ENCODE measurements at regions not wholly inside any gene's neighbourhood (a gene's known extent, or its start where the extent isn't known, plus 50 kb on each side); places are given as distances from the start of the nearest gene placed in this dataset.

- BruUV-seq (replicated peaks): no TSS peak
- Histone ChIP-seq H4K20me1 (replicated peaks; ENCODE audit: control insufficient read depth, extremely low read depth, insufficient read depth, low read length) (no peaks in the 10 kb centered on the region), H3K4me1 (ENCODE audit: control insufficient read depth, extremely low read depth, insufficient read depth, low read length) (no peaks in the 10 kb centered on the region), H3K9ac (replicated peaks; ENCODE audit: extremely low read depth, insufficient read depth, low read length) (no peak overlapping the region), H3K79me2 (ENCODE audit: control insufficient read depth, insufficient read depth, low read length) (no peaks in the 10 kb centered on the region), H3K27me3 (ENCODE audit: control insufficient read depth in 2 of 2, insufficient read depth in 2 of 2, low read length in 2 of 2) (no peaks in the 10 kb centered on the region), H2AFZ (ENCODE audit: low read depth, low read length) (no peak overlapping the region), H3K9me1 (replicated peaks; ENCODE audit: control insufficient read depth, extremely low read depth, insufficient read depth, low read length) (no peaks in the 10 kb centered on the region), H3K27ac (ENCODE audit: insufficient read depth, low read depth, low read length) (no peak overlapping the region), H3K4me2 (ENCODE audit: insufficient read depth, low read length) (no peak overlapping the region), H3K4me3 (replicated peaks in 1 of 3; ENCODE audit: insufficient read depth in 1 of 3, low read depth in 1 of 3, low read length in 3 of 3) (no peak overlapping the region), H3K36me3 (ENCODE audit: control insufficient read depth in 2 of 2, extremely low read depth in 1 of 2, insufficient read depth in 2 of 2, low read length in 2 of 2) (no peaks in the 10 kb centered on the region), H3K9me3 (replicated peaks; ENCODE audit: control insufficient read depth, insufficient read depth, low read length) (no peaks in the 10 kb centered on the region)
- DNase-seq (ENCODE audit: low read depth, low spot score): no peak
- ChIA-PET POLR2A (no interaction called here), CTCF (no interaction called here)
- no peak for FAIRE-seq
- dilution Hi-C loops (cut with MboI; ENCODE audit: extremely low pct_ligation_motif_present, low sequenced_read_pairs): no loop called here
- intact Hi-C loops (cut with micrococcal nuclease): no loop called here
- TF ChIP-seq EZH2 (IDR thresholded peaks at IDR 0.05; ENCODE audit: borderline replicate concordance, low read depth, low read length, severe bottlenecking) (no peak), GATA2 (IDR thresholded peaks at IDR 0.05; ENCODE audit: insufficient read depth, insufficient read length, low read depth, low read length) (no peak)
Observed at GRCh38 chr4:83894831-83895230, 358.9 kb downstream of the GPAT3 start.

- H3K36me3 ChIP-seq (ENCODE audit: control insufficient read depth in 2 of 2, extremely low read depth in 1 of 2, insufficient read depth in 2 of 2, low read length in 2 of 2): no peaks in the 10 kb centered on the region
- no peaks in the 10 kb centered on the region for H3K27me3 ChIP-seq (ENCODE audit: control insufficient read depth in 2 of 2, insufficient read depth in 2 of 2, low read length in 2 of 2)
- no peaks in the 10 kb centered on the region for H3K9me1 ChIP-seq (replicated peaks; ENCODE audit: control insufficient read depth, extremely low read depth, insufficient read depth, low read length)
- no peaks in the 10 kb centered on the region for H3K79me2 ChIP-seq (ENCODE audit: control insufficient read depth, insufficient read depth, low read length)
- DNase-seq (ENCODE audit: low read depth, low spot score) (no peak), FAIRE-seq (no peak)
- POLR2A ChIA-PET: no interaction called here
- TF ChIP-seq FOS (IDR thresholded peaks at IDR 0.05; ENCODE audit: borderline replicate concordance, insufficient read depth, low read length): no peak
- no peak for TF ChIP-seq EZH2 (IDR thresholded peaks at IDR 0.05; ENCODE audit: borderline replicate concordance, low read depth, low read length, severe bottlenecking)
- no peak for TF ChIP-seq POLR2A (IDR thresholded peaks at IDR 0.05; ENCODE audit: low read depth, low read length)
- TF ChIP-seq POLR2AphosphoS5 (IDR thresholded peaks at IDR 0.05; ENCODE audit: insufficient read depth, low read depth, low read length): no peak
- TF ChIP-seq JUN (IDR thresholded peaks at IDR 0.05; ENCODE audit: borderline replicate concordance, insufficient read depth, insufficient read length, low read depth): no peak
- no peak for TF ChIP-seq CTCF (IDR thresholded peaks at IDR 0.05; ENCODE audit: extremely low read depth in 1 of 2, insufficient read depth in 1 of 2, low read depth in 1 of 2, low read length in 2 of 2)
- TF ChIP-seq MAX (IDR thresholded peaks at IDR 0.05; ENCODE audit: insufficient read depth, insufficient read length): no peak
- no peak for TF ChIP-seq MYC (IDR thresholded peaks at IDR 0.05; ENCODE audit: low read depth, low read length)
- no peak for TF ChIP-seq GATA2 (IDR thresholded peaks at IDR 0.05; ENCODE audit: insufficient read depth, insufficient read length, low read depth, low read length)
- no TSS peak for BruUV-seq (replicated peaks)
- dilution Hi-C loops (cut with MboI; ENCODE audit: extremely low pct_ligation_motif_present, low sequenced_read_pairs) (no loop called here), intact Hi-C loops (cut with micrococcal nuclease) (no loop called here)
- CTCF ChIA-PET: no interaction called here
- H3K4me3 ChIP-seq (replicated peaks in 1 of 3; ENCODE audit: insufficient read depth in 1 of 3, low read depth in 1 of 3, low read length in 3 of 3): no peak overlapping the region
- no peaks in the 10 kb centered on the region for H3K9me3 ChIP-seq (replicated peaks; ENCODE audit: control insufficient read depth, insufficient read depth, low read length)
- H3K27ac ChIP-seq (ENCODE audit: insufficient read depth, low read depth, low read length): no peak overlapping the region
- H3K4me1 ChIP-seq (ENCODE audit: control insufficient read depth, extremely low read depth, insufficient read depth, low read length): no peaks in the 10 kb centered on the region
- no peak overlapping the region for H3K9ac ChIP-seq (replicated peaks; ENCODE audit: extremely low read depth, insufficient read depth, low read length)
- no peaks in the 10 kb centered on the region for H4K20me1 ChIP-seq (replicated peaks; ENCODE audit: control insufficient read depth, extremely low read depth, insufficient read depth, low read length)
- H2AFZ ChIP-seq (ENCODE audit: low read depth, low read length): no peak overlapping the region
- H3K4me2 ChIP-seq (ENCODE audit: insufficient read depth, low read length): no peak overlapping the region
Observed at GRCh38 chr4:83890816-83891215, 354.9 kb downstream of the GPAT3 start.
